HCT116 (cell line): ENCODE measurements at regions not wholly inside any gene's neighbourhood (a gene's known extent, or its start where the extent isn't known, plus 50 kb on each side); places are given as distances from the start of the nearest gene placed in this dataset.

Source experiments
- ATAC-seq: fragments of 200-7000 bp; cut with Tn5 transposase; 2 replicates; pipeline ENCODE4 v1.9.1; 2020; ENCODE audit warnings: mild to moderate bottlenecking, moderate library complexity
- BruUV-seq: library from RNA; stranded (reverse); fragments of 400-500 nt; replicated peaks from 2 replicates; lab custom pipeline; 2021; lab: Mats Ljungman, UMichigan
- CTCF ChIA-PET: fragments of 300-600 bp; sonication (Branson Sonifier 250); formaldehyde crosslinking; loops from one replicate; lab custom pipeline; 2021; ENCODE audit warnings: antibody characterized with exemption; lab: Charles Lee
- POLR2A ChIA-PET: fragments of 300-600, 350-600 bp; sonication (Branson Sonifier 250); formaldehyde crosslinking; loops from one replicate; lab custom pipeline; 2021; ENCODE audit warnings: antibody characterized with exemption; lab: Charles Lee
- RAD21 ChIA-PET, 2 experiments: fragments of 300-600 bp; sonication (Branson Sonifier 250); formaldehyde crosslinking; loops; one replicate each; lab custom pipeline; 2023; ENCODE audit warnings: low total read pairs in 2 of 2; ENCODE audit not compliant: uncharacterized antibody in 2 of 2, unreplicated experiment in 2 of 2, low non-redundant PET in 1 of 2; lab: Charles Lee
- DNase-seq: peaks from one replicate; pipeline ENCODE4 v3.0.0-alpha.2; 2010; ENCODE audit warnings: low read depth, low spot score
- H2AFZ ChIP-seq: fragments of 200-600 bp; shearing (Covaris generic), sonication (generic); 2 replicates; pipeline ENCODE4 v1.6.1; 2017; ENCODE audit warnings: low read depth, mixed run types, mixed read lengths, antibody characterized with exemption, low read length; ENCODE audit not compliant: poor library complexity, severe bottlenecking
- H3K27ac ChIP-seq: 2 replicates; pipeline ENCODE4 v1.5.1; 2012; ENCODE audit warnings: low read depth, low read length
- H3K27me3 ChIP-seq: fragments of 200-600 bp; sonication (generic); 2 replicates; pipeline ENCODE4 v1.6.1; 2016; ENCODE audit warnings: mixed run types, low read length, mixed read lengths; ENCODE audit not compliant: insufficient read depth
- H3K36me3 ChIP-seq, 2 experiments: fragments of 200-500 bp in 1 of 2; fragments of 200-600 bp in 1 of 2; sonication (Bioruptor generic) in 1 of 2; sonication (generic) in 1 of 2; 2 replicates each; pipeline versions ENCODE4 v1.5.1 to v1.6.1; 2014 to 2016; ENCODE audit warnings: low read length in 2 of 2, inconsistent platforms in 1 of 2, mixed read lengths in 1 of 2, mixed run types in 1 of 2; ENCODE audit not compliant: insufficient read depth in 2 of 2, control insufficient read depth in 1 of 2
- H3K4me1 ChIP-seq, 2 experiments: fragments of 200-600 bp in 1 of 2; sonication (generic) in 1 of 2; 2 replicates each; pipeline versions ENCODE4 v1.5.1 to v1.6.1; 2012 to 2017; ENCODE audit warnings: low read length in 2 of 2, inconsistent platforms in 1 of 2, mild to moderate bottlenecking in 1 of 2, mixed read lengths in 1 of 2, mixed run types in 1 of 2, moderate library complexity in 1 of 2; ENCODE audit not compliant: insufficient read depth in 2 of 2, control insufficient read depth in 1 of 2
- H3K4me2 ChIP-seq: fragments of 200-600 bp; sonication (generic); 2 replicates; pipeline ENCODE4 v1.6.1; 2017; ENCODE audit warnings: mixed run types, low read length, mixed read lengths
- H3K4me3 ChIP-seq, 2 experiments: fragments of 200-600 bp in 1 of 2; sonication (generic) in 1 of 2; replicated peaks in 1 of 2; 2 replicates each; pipeline ENCODE4 v1.5.1; 2011 to 2016; ENCODE audit warnings: low read length in 2 of 2, control low read depth in 1 of 2, low read depth in 1 of 2, mild to moderate bottlenecking in 1 of 2, mixed read lengths in 1 of 2, mixed run types in 1 of 2
- H3K79me2 ChIP-seq: fragments of 200-600 bp; sonication (generic); 2 replicates; pipeline ENCODE4 v1.6.1; 2017; ENCODE audit warnings: mild to moderate bottlenecking, mixed run types, low read length, moderate library complexity, mixed read lengths; ENCODE audit not compliant: insufficient read depth
- H3K9ac ChIP-seq: fragments of 200-600 bp; sonication (generic); 2 replicates; pipeline ENCODE4 v1.6.1; 2016; ENCODE audit warnings: low read length, mixed read lengths
- H3K9me2 ChIP-seq: fragments of 200-600 bp; sonication (generic), shearing (Covaris generic); 2 replicates; pipeline ENCODE4 v1.6.1; 2017; ENCODE audit warnings: mixed run types, mild to moderate bottlenecking, moderate library complexity; ENCODE audit not compliant: insufficient read depth
- H3K9me3 ChIP-seq, 2 experiments: fragments of 200-500 bp in 1 of 2; fragments of 200-600 bp in 1 of 2; sonication (Bioruptor generic) in 1 of 2; sonication (generic) in 1 of 2; 2 replicates each; pipeline ENCODE4 v1.6.1; 2014 to 2017; ENCODE audit warnings: low read length in 2 of 2, mixed read lengths in 2 of 2, inconsistent platforms in 1 of 2, low read depth in 1 of 2, mild to moderate bottlenecking in 1 of 2, mixed run types in 1 of 2, moderate library complexity in 1 of 2; ENCODE audit not compliant: control insufficient read depth in 1 of 2, insufficient read depth in 1 of 2
- H4K20me1 ChIP-seq: fragments of 200-600 bp; sonication (generic), shearing (Covaris generic); 2 replicates; pipeline ENCODE4 v1.6.1; 2017; ENCODE audit warnings: mixed run types, mild to moderate bottlenecking, moderate library complexity; ENCODE audit not compliant: insufficient read depth
- CEBPB ChIP-seq: IDR thresholded peaks from 2 replicates; pipeline ENCODE4 v1.6.1; 2012; ENCODE audit warnings: low read depth
- ELF1 ChIP-seq: IDR thresholded peaks from 2 replicates; pipeline ENCODE4 v1.6.1; 2012; ENCODE audit warnings: low read depth, borderline replicate concordance
- FOSL1 ChIP-seq: IDR thresholded peaks from 2 replicates; pipeline ENCODE4 v1.6.1; 2012; ENCODE audit warnings: low read depth
- SP1 ChIP-seq: IDR thresholded peaks from 2 replicates; pipeline ENCODE4 v1.6.1; 2012; ENCODE audit warnings: low read depth
- intact Hi-C: fragments of 100-400 bp; cut with micrococcal nuclease; formaldehyde crosslinking; loops from 2 replicates; pipeline ENCODE4 v1.10.0; 2022
- TF ChIP-seq, protein P1 (sequence below): IDR thresholded peaks from 2 replicates; pipeline ENCODE4 v1.6.1; 2012
- TF ChIP-seq, protein P2 (sequence below): IDR thresholded peaks from 2 replicates; pipeline ENCODE4 v1.6.1; 2011; ENCODE audit warnings: mild to moderate bottlenecking, low read length, moderate library complexity; ENCODE audit not compliant: insufficient replicate concordance; ENCODE audit errors: extremely low read depth
- TF ChIP-seq, protein P3 (sequence below), 3 experiments: fragments of 200-600 bp in 1 of 3; sonication (generic) in 1 of 3; IDR thresholded peaks in 2 of 3; conservative IDR thresholded peaks in 1 of 3; 2 replicates each; pipeline ENCODE4 v1.5.1; 2012 to 2017; ENCODE audit warnings: low read depth in 2 of 3, low read length in 2 of 3, antibody characterized with exemption in 1 of 3, borderline replicate concordance in 1 of 3, control low read depth in 1 of 3, mild to moderate bottlenecking in 1 of 3, mixed read lengths in 1 of 3, mixed run types in 1 of 3, moderate library complexity in 1 of 3; ENCODE audit not compliant: insufficient read depth in 1 of 3

DNA sequence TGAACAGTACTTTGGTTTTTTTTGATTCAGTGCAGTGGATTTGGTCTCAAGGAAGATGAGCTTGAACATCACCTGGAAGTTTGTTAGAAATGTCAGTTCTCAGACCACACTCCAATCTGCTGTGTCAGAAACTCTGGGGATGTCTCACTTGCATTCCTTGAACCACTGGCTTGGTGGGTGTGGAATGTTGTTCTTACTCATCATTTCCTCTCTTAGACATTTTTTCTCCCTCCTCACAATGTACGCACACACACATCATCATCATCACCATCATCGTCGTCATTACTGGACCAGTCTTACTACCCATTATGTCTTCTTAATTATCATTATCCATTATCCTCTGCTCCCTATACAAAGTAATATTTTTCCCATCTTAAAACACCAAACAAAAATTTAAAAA is 91.9 kb upstream of the KCNK2 start:
- H3K9me3 ChIP-seq = no peaks in the 10 kb centered on the region
- H3K79me2 ChIP-seq = no peaks in the 10 kb centered on the region
- intact Hi-C loops = no loop called here
- no peaks in the 10 kb centered on the region for H3K36me3 ChIP-seq
- no peaks in the 10 kb centered on the region for H3K4me1 ChIP-seq
- no TSS peak for BruUV-seq
- no peaks in the 10 kb centered on the region for H3K9me2 ChIP-seq
- no peak overlapping the region for H2AFZ ChIP-seq
- no peak for ATAC-seq
- DNase-seq = no peak
- no peaks in the 10 kb centered on the region for H3K27me3 ChIP-seq
- H3K4me3 ChIP-seq = no peak overlapping the region
- ChIA-PET POLR2A (no interaction called here), CTCF (no interaction called here), RAD21 (no interaction called here)
- H3K9ac ChIP-seq = no peak overlapping the region
- no peaks in the 10 kb centered on the region for H4K20me1 ChIP-seq
- H3K4me2 ChIP-seq = no peak overlapping the region
- H3K27ac ChIP-seq = no peak overlapping the region
- TF ChIP-seq, protein P1, sequence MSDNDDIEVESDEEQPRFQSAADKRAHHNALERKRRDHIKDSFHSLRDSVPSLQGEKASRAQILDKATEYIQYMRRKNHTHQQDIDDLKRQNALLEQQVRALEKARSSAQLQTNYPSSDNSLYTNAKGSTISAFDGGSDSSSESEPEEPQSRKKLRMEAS = no peak
- TF ChIP-seq, protein P2, sequence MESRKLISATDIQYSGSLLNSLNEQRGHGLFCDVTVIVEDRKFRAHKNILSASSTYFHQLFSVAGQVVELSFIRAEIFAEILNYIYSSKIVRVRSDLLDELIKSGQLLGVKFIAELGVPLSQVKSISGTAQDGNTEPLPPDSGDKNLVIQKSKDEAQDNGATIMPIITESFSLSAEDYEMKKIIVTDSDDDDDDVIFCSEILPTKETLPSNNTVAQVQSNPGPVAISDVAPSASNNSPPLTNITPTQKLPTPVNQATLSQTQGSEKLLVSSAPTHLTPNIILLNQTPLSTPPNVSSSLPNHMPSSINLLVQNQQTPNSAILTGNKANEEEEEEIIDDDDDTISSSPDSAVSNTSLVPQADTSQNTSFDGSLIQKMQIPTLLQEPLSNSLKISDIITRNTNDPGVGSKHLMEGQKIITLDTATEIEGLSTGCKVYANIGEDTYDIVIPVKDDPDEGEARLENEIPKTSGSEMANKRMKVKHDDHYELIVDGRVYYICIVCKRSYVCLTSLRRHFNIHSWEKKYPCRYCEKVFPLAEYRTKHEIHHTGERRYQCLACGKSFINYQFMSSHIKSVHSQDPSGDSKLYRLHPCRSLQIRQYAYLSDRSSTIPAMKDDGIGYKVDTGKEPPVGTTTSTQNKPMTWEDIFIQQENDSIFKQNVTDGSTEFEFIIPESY = no peak
- TF ChIP-seq, protein P3, sequence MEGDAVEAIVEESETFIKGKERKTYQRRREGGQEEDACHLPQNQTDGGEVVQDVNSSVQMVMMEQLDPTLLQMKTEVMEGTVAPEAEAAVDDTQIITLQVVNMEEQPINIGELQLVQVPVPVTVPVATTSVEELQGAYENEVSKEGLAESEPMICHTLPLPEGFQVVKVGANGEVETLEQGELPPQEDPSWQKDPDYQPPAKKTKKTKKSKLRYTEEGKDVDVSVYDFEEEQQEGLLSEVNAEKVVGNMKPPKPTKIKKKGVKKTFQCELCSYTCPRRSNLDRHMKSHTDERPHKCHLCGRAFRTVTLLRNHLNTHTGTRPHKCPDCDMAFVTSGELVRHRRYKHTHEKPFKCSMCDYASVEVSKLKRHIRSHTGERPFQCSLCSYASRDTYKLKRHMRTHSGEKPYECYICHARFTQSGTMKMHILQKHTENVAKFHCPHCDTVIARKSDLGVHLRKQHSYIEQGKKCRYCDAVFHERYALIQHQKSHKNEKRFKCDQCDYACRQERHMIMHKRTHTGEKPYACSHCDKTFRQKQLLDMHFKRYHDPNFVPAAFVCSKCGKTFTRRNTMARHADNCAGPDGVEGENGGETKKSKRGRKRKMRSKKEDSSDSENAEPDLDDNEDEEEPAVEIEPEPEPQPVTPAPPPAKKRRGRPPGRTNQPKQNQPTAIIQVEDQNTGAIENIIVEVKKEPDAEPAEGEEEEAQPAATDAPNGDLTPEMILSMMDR (IDR thresholded peaks at IDR 0.05 in 2 of 3, conservative IDR thresholded peaks at IDR 0.05 in 1 of 3; ENCODE audit: borderline replicate concordance in 1 of 3, insufficient read depth in 1 of 3, low read depth in 2 of 3, low read length in 2 of 3) = no peak
- TF ChIP-seq FOSL1 = no peak
- TF ChIP-seq SP1 = no peak
- TF ChIP-seq CEBPB = no peak
- no peak for TF ChIP-seq ELF1
